MCF 10A (cell line): ENCODE measurements at regions not wholly inside any gene's neighbourhood (a gene's known extent, or its start where the extent isn't known, plus 50 kb on each side); places are given as distances from the start of the nearest gene placed in this dataset.

Source experiments
- BruUV-seq: library from RNA; stranded (reverse); fragments of 400-500 nt; replicated peaks from 2 replicates; lab custom pipeline; 2021; lab: Mats Ljungman, UMichigan
- CTCF ChIA-PET: fragments of 300-600 bp; sonication (Branson Sonifier 250); formaldehyde crosslinking; extraction: SDS; loops from one replicate; lab custom pipeline; 2021; ENCODE audit warnings: antibody characterized with exemption, inconsistent platforms; lab: Yijun Ruan, JAX
- POLR2A ChIA-PET: fragments of 300-600, 350-650 bp; sonication (Branson Sonifier 250); formaldehyde crosslinking; extraction: SDS; loops from one replicate; lab custom pipeline; 2020; ENCODE audit warnings: antibody characterized with exemption, inconsistent platforms; lab: Yijun Ruan, JAX
- DNase-seq: peaks from one replicate; pipeline ENCODE4 v3.0.0-alpha.2; 2018; ENCODE audit not compliant: unreplicated experiment
- H3K27ac Mint-ChIP-seq: one replicate; pipeline ENCODE4 v1.8.0; 2022; ENCODE audit warnings: mild to moderate bottlenecking, low read depth, mixed read lengths; ENCODE audit not compliant: unreplicated experiment
- H3K27me3 Mint-ChIP-seq: one replicate; pipeline ENCODE4 v1.8.0; 2022; ENCODE audit warnings: mixed read lengths; ENCODE audit not compliant: insufficient read depth, unreplicated experiment
- H3K36me3 Mint-ChIP-seq: one replicate; pipeline ENCODE4 v1.8.0; 2022; ENCODE audit warnings: mild to moderate bottlenecking, moderate library complexity, mixed read lengths; ENCODE audit not compliant: insufficient read depth, unreplicated experiment
- H3K4me1 Mint-ChIP-seq: one replicate; pipeline ENCODE4 v1.8.0; 2022; ENCODE audit warnings: mixed read lengths; ENCODE audit not compliant: insufficient read depth, unreplicated experiment
- H3K4me3 Mint-ChIP-seq: one replicate; pipeline ENCODE4 v1.8.0; 2022; ENCODE audit warnings: mild to moderate bottlenecking, moderate library complexity, mixed read lengths; ENCODE audit not compliant: unreplicated experiment
- H3K9me3 Mint-ChIP-seq: one replicate; pipeline ENCODE4 v1.8.0; 2022; ENCODE audit warnings: mixed read lengths; ENCODE audit not compliant: unreplicated experiment
- intact Hi-C: fragments of 100-400 bp; cut with micrococcal nuclease; formaldehyde crosslinking; loops from 2 replicates; pipeline ENCODE4 v1.14.1; 2022
- TF ChIP-seq, protein P1 (sequence below): fragments of 200-600 bp; IDR thresholded peaks from one replicate; pipeline ENCODE4 v1.8.0; 2022; ENCODE audit warnings: antibody characterized with exemption, mild to moderate bottlenecking; ENCODE audit not compliant: unreplicated experiment

GRCh38 chr3:147118611-147119010 is 287.7 kb downstream of the ZIC4 start:
- BruUV-seq: no TSS peak
- no peak overlapping the region for H3K27ac Mint-ChIP-seq
- no peak for DNase-seq
- peaks cover under 1% of the 10 kb centered on the region for H3K4me1 Mint-ChIP-seq
- POLR2A ChIA-PET: no interaction called here
- TF ChIP-seq, protein P1, sequence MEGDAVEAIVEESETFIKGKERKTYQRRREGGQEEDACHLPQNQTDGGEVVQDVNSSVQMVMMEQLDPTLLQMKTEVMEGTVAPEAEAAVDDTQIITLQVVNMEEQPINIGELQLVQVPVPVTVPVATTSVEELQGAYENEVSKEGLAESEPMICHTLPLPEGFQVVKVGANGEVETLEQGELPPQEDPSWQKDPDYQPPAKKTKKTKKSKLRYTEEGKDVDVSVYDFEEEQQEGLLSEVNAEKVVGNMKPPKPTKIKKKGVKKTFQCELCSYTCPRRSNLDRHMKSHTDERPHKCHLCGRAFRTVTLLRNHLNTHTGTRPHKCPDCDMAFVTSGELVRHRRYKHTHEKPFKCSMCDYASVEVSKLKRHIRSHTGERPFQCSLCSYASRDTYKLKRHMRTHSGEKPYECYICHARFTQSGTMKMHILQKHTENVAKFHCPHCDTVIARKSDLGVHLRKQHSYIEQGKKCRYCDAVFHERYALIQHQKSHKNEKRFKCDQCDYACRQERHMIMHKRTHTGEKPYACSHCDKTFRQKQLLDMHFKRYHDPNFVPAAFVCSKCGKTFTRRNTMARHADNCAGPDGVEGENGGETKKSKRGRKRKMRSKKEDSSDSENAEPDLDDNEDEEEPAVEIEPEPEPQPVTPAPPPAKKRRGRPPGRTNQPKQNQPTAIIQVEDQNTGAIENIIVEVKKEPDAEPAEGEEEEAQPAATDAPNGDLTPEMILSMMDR: no peak
- CTCF ChIA-PET: interaction anchor here (0.7 to 1.1 kb wide), 2 partner anchors 11 to 15 kb away, joined by 3 read pairs; no protein-coding TSS in a partner anchor
- no peaks in the 10 kb centered on the region for H3K36me3 Mint-ChIP-seq
- no peak overlapping the region for H3K4me3 Mint-ChIP-seq
- H3K9me3 Mint-ChIP-seq: no peaks in the 10 kb centered on the region
- peaks cover 14% of the 10 kb centered on the region for H3K27me3 Mint-ChIP-seq
- intact Hi-C loops: no loop called here

GRCh38 chr3:147117631-147118030 is 288.7 kb downstream of the ZIC4 start:
- Mint-ChIP-seq H3K4me3 (no peak overlapping the region), H3K4me1 (peaks cover 6% of the 10 kb centered on the region), H3K27me3 (peaks cover 14% of the 10 kb centered on the region), H3K27ac (no peak overlapping the region), H3K36me3 (no peaks in the 10 kb centered on the region), H3K9me3 (no peaks in the 10 kb centered on the region)
- no peak for DNase-seq
- TF ChIP-seq, protein P1: no peak
- no TSS peak for BruUV-seq
- ChIA-PET CTCF (interaction anchor here (1.1 kb wide), 1 partner anchor 12 kb away, joined by 3 read pairs; no protein-coding TSS in a partner anchor), POLR2A (no interaction called here)
- intact Hi-C loops: no loop called here

- BruUV-seq: no TSS peak
- ChIA-PET CTCF (no interaction called here), POLR2A (interaction anchor here (0.7 kb wide), 1 partner anchor 1684 kb away, joined by 3 read pairs; no protein-coding TSS in a partner anchor)
- Mint-ChIP-seq H3K36me3 (no peaks in the 10 kb centered on the region), H3K4me1 (peaks cover 6% of the 10 kb centered on the region), H3K9me3 (no peaks in the 10 kb centered on the region), H3K4me3 (no peak overlapping the region), H3K27ac (no peak overlapping the region), H3K27me3 (no peaks in the 10 kb centered on the region)
- peak; percentile 25 for DNase-seq
- intact Hi-C loops: no loop called here
- TF ChIP-seq, protein P1: no peak
Observed at GRCh38 chr3:147113293-147114044, 292.9 kb downstream of the ZIC4 start.

DNA sequence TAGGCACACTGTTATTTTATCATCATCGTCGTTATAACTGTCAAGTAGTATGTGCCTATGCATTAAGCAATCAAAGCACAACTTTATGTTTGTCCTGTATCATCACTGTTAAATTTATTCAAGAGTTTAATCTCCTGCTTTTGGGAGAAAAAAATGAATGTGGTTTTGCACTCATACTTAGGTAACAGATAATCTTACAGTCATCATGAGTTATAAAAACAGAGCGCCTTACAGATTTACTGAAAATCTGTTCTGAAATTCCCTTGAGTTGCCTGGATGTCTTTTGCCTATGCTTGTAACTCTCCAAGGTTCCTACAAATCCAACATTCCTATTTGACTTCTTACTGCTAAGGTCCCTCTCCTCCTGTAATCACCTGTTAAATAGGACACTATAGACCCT is 307.3 kb downstream of the ZIC4 start:
- TF ChIP-seq, protein P1: no peak
- ChIA-PET POLR2A (no interaction called here), CTCF (no interaction called here)
- Mint-ChIP-seq H3K36me3 (no peaks in the 10 kb centered on the region), H3K4me3 (no peak overlapping the region), H3K9me3 (peaks cover 8% of the 10 kb centered on the region), H3K27ac (no peak overlapping the region), H3K4me1 (no peaks in the 10 kb centered on the region), H3K27me3 (no peaks in the 10 kb centered on the region)
- intact Hi-C loops: no loop called here
- no peak for DNase-seq
- no TSS peak for BruUV-seq
